GM12878 (cell line): ENCODE measurements at regions not wholly inside any gene's neighbourhood (a gene's known extent, or its start where the extent isn't known, plus 50 kb on each side); places are given as distances from the start of the nearest gene placed in this dataset.

Experiments
- ATAC-seq: fragments of 200-7000 bp; cut with Tn5 transposase; 3 replicates; pipeline ENCODE4 v1.9.1; 2020; ENCODE audit warnings: mild to moderate bottlenecking, moderate library complexity
- BruUV-seq: library from RNA; stranded (reverse); fragments of 400-500 nt; replicated peaks from 2 replicates; lab custom pipeline; 2021; lab: Mats Ljungman, UMichigan
- CTCF ChIA-PET: fragments of 300-600 bp; sonication (Branson Sonifier 250); formaldehyde crosslinking; extraction: SDS; loops from one replicate; lab custom pipeline; 2021; ENCODE audit warnings: inconsistent platforms; lab: Yijun Ruan, JAX
- POLR2A ChIA-PET: fragments of 350-600 bp; formaldehyde crosslinking; extraction: SDS; loops from one replicate; lab custom pipeline; 2021; ENCODE audit warnings: inconsistent platforms; lab: Charles Lee
- RAD21 ChIA-PET: fragments of 300-600 bp; sonication (Branson Sonifier 250); formaldehyde crosslinking; loops from one replicate; lab custom pipeline; 2023; ENCODE audit warnings: antibody characterized with exemption; ENCODE audit not compliant: unreplicated experiment; lab: Charles Lee
- SMC1A ChIA-PET: fragments of 300-600 bp; sonication (Branson Sonifier 250); formaldehyde crosslinking; loops from one replicate; lab custom pipeline; 2023; ENCODE audit not compliant: unreplicated experiment, uncharacterized antibody; lab: Charles Lee
- DNase-seq: peaks from one replicate; pipeline ENCODE4 v3.0.0-alpha.2; 2011; ENCODE audit warnings: low read depth, low spot score
- FAIRE-seq: peaks from 3 replicates; lab custom pipeline; 2011; peaks lifted over from hg19 to GRCh38; lab: Jason Lieb, UNC
- H2AFZ ChIP-seq: 2 replicates; pipeline ENCODE4 v1.6.0; 2011; ENCODE audit warnings: low read depth, low read length, control low read depth; ENCODE audit not compliant: control insufficient read depth
- H3K27ac ChIP-seq: 2 replicates; pipeline ENCODE4 v1.5.1; 2011; ENCODE audit warnings: control low read depth; ENCODE audit not compliant: control insufficient read depth, insufficient read depth
- H3K27me3 ChIP-seq, 2 experiments: replicated peaks in 1 of 2; 2 replicates each; pipeline versions ENCODE4 v1.6.0 to v1.6.1; 2011; ENCODE audit warnings: low read length in 1 of 2; ENCODE audit not compliant: control insufficient read depth in 2 of 2, insufficient read depth in 2 of 2
- H3K36me3 ChIP-seq, 2 experiments: 2 replicates each; pipeline ENCODE4 v1.5.1; 2011; ENCODE audit warnings: low read length in 1 of 2; ENCODE audit not compliant: control insufficient read depth in 2 of 2, insufficient read depth in 2 of 2
- H3K4me1 ChIP-seq: 2 replicates; pipeline ENCODE4 v1.6.1; 2011; ENCODE audit warnings: mild to moderate bottlenecking, low read length, moderate library complexity, mixed read lengths; ENCODE audit not compliant: control insufficient read depth, insufficient read depth
- H3K4me2 ChIP-seq: 2 replicates; pipeline ENCODE4 v1.6.0; 2011; ENCODE audit warnings: control low read depth; ENCODE audit not compliant: control insufficient read depth, insufficient read depth
- H3K4me3 ChIP-seq: fragments of 200-600 bp; sonication (generic); 2 replicates; pipeline ENCODE4 v1.5.1; 2016
- H3K79me2 ChIP-seq: 2 replicates; pipeline ENCODE4 v1.6.0; 2011; ENCODE audit warnings: low read length; ENCODE audit not compliant: control insufficient read depth, insufficient read depth
- H3K9ac ChIP-seq: 2 replicates; pipeline ENCODE4 v1.8.0; 2011; ENCODE audit warnings: low read length, control low read depth, mixed read lengths; ENCODE audit not compliant: control insufficient read depth, insufficient read depth
- H3K9me3 ChIP-seq: replicated peaks from 3 replicates; pipeline ENCODE4 v1.5.1; 2011; ENCODE audit warnings: mild to moderate bottlenecking, low read length; ENCODE audit not compliant: control insufficient read depth, insufficient read depth
- H4K20me1 ChIP-seq: 2 replicates; pipeline ENCODE4 v1.6.0; 2011; ENCODE audit not compliant: control insufficient read depth, insufficient read depth
- IKZF2 ChIP-seq, 2 experiments: fragments of 450-650 bp; IDR thresholded peaks; 2 replicates each; pipeline ENCODE4 v1.6.1; 2017; ENCODE audit warnings: mild to moderate bottlenecking in 2 of 2, moderate library complexity in 2 of 2
- JUNB ChIP-seq: IDR thresholded peaks from 2 replicates; pipeline ENCODE4 v1.6.1; 2016; ENCODE audit warnings: antibody characterized with exemption, mild to moderate bottlenecking
- MTA2 ChIP-seq: fragments of 450-650 bp; IDR thresholded peaks from 2 replicates; pipeline ENCODE4 v1.6.1; 2016; ENCODE audit warnings: low read depth, mild to moderate bottlenecking, moderate library complexity
- POLR2A ChIP-seq: IDR thresholded peaks from 2 replicates; pipeline ENCODE4 v1.6.1; 2011; ENCODE audit warnings: low read depth, mild to moderate bottlenecking, low read length
- SIX5 ChIP-seq: IDR thresholded peaks from 2 replicates; pipeline ENCODE4 v1.6.1; 2011; ENCODE audit warnings: mild to moderate bottlenecking, low read depth, low read length, moderate library complexity; ENCODE audit not compliant: severe bottlenecking
- SMC3 ChIP-seq: IDR thresholded peaks from 2 replicates; pipeline ENCODE4 v1.6.1; 2011; ENCODE audit warnings: low read length, improper control_type of control experiment, borderline replicate concordance
- TAF1 ChIP-seq: IDR thresholded peaks from 2 replicates; pipeline ENCODE4 v1.6.1; 2011; ENCODE audit warnings: mild to moderate bottlenecking, low read depth, low read length, borderline replicate concordance
- TCF12 ChIP-seq: IDR thresholded peaks from 2 replicates; pipeline ENCODE4 v1.6.1; 2011; ENCODE audit warnings: low read depth, mild to moderate bottlenecking, low read length
- YY1 ChIP-seq: IDR thresholded peaks from 2 replicates; pipeline ENCODE4 v1.6.1; 2011; ENCODE audit warnings: low read depth, mild to moderate bottlenecking, low read length
- ZNF207 ChIP-seq: fragments of 450-650 bp; IDR thresholded peaks from 2 replicates; pipeline ENCODE4 v1.6.1; 2014; ENCODE audit warnings: antibody characterized with exemption, mild to moderate bottlenecking, borderline replicate concordance
- WGBS: methylation state at CpG from one replicate; pipeline ENCODE4 v1.1.6; 2016; ENCODE audit warnings: low lambda C conversion rate; ENCODE audit not compliant: insufficient replicate concordance, insufficient coverage; ENCODE audit errors: missing lambda C conversion rate; 5-methylcytosine and 5-hydroxymethylcytosine counted together
- in situ Hi-C: fragments of 300-500 bp; cut with MboI; formaldehyde crosslinking; loops from 9 replicates; pipeline ENCODE4 v1.14.3; 2018; ENCODE audit warnings: mixed read lengths
- intact Hi-C: fragments of 100-400 bp; cut with micrococcal nuclease; formaldehyde crosslinking; loops from one replicate; pipeline ENCODE4 v1.14.2; 2022; ENCODE audit not compliant: unreplicated experiment

GRCh38 chr2:45318686-45319085 lies 292.4 kb downstream of the SRBD1 start:
- Histone ChIP-seq H3K9me3 (no peaks in the 10 kb centered on the region), H3K36me3 (no peaks in the 10 kb centered on the region), H4K20me1 (no peaks in the 10 kb centered on the region), H3K4me2 (no peak overlapping the region), H3K4me1 (no peaks in the 10 kb centered on the region), H2AFZ (no peak overlapping the region), H3K27me3 (no peaks in the 10 kb centered on the region; a peak in 2 of 4 replicates), H3K4me3 (no peak overlapping the region), H3K9ac (no peak overlapping the region), H3K79me2 (no peaks in the 10 kb centered on the region), H3K27ac (no peak overlapping the region)
- CTCF ChIA-PET, result no interaction called here
- SMC1A ChIA-PET, result no interaction called here
- POLR2A ChIA-PET, result no interaction called here
- TF ChIP-seq MTA2 (no peak), TCF12 (no peak), SIX5 (no peak), JUNB (no peak), IKZF2 (IDR thresholded peaks at IDR 0.05) (no peak), POLR2A (no peak), YY1 (no peak), ZNF207 (no peak), SMC3 (no peak), TAF1 (no peak)
- RAD21 ChIA-PET, result no interaction called here
- in situ Hi-C loops, result no loop called here
- ATAC-seq (no peak), DNase-seq (no peak), FAIRE-seq (no peak)
- BruUV-seq, result no TSS peak
- WGBS, result 28% methylated on average over 4 of the region's 4 CpGs
- intact Hi-C loops, result no loop called here
